Naive thymus-derived CD4-positive, alpha-beta T cell (primary cell): ENCODE measurements at regions not wholly inside any gene's neighbourhood (a gene's known extent, or its start where the extent isn't known, plus 50 kb on each side); places are given as distances from the start of the nearest gene placed in this dataset.

ENCODE experiments used
- ATAC-seq: fragments of 150-1000 bp; cut with Tn5 transposase; 2 replicates; pipeline ENCODE4 v1.10.0; 2021; ENCODE audit warnings: mild to moderate bottlenecking, moderate library complexity
- CTCF ChIA-PET: fragments of 350-600 bp; sonication (Branson Sonifier 250); formaldehyde crosslinking; loops from one replicate; lab custom pipeline; 2021; ENCODE audit warnings: antibody characterized with exemption; lab: Charles Lee
- POLR2A ChIA-PET: fragments of 350-600 bp; sonication (Branson Sonifier 250); formaldehyde crosslinking; loops from one replicate; lab custom pipeline; 2021; ENCODE audit warnings: antibody characterized with exemption, inconsistent platforms; lab: Charles Lee
- DNase-seq, 9 donors: peaks; one replicate each; pipeline versions ENCODE4 v3.0.0 to v3.0.0-alpha.2; 2020 to 2022; ENCODE audit warnings: mixed read lengths in 1 of 9
- H3K27ac ChIP-seq: one replicate; pipeline ENCODE4 v1.7.0; 2013; ENCODE audit warnings: mild to moderate bottlenecking, low read depth, low read length, moderate library complexity
- H3K27me3 ChIP-seq, 2 donors: one replicate each; pipeline ENCODE4 v1.7.0; 2013; ENCODE audit warnings: low read length in 2 of 2, mild to moderate bottlenecking in 2 of 2, moderate library complexity in 2 of 2; ENCODE audit not compliant: control insufficient read depth in 2 of 2, insufficient read depth in 2 of 2
- H3K36me3 ChIP-seq, 3 experiments: 1 replicate in 2 of 3; 2 replicates in 1 of 3; pipeline ENCODE4 v1.7.0; 2013; ENCODE audit warnings: low read length in 3 of 3, mild to moderate bottlenecking in 3 of 3, moderate library complexity in 1 of 3; ENCODE audit not compliant: insufficient read depth in 3 of 3, control insufficient read depth in 2 of 3
- H3K4me1 ChIP-seq, 2 donors: one replicate each; pipeline ENCODE4 v1.7.0; 2013; ENCODE audit warnings: low read length in 2 of 2, mild to moderate bottlenecking in 2 of 2, moderate library complexity in 1 of 2; ENCODE audit not compliant: control insufficient read depth in 2 of 2, insufficient read depth in 2 of 2
- H3K4me3 ChIP-seq: 2 replicates; pipeline ENCODE4 v1.7.0; 2013; ENCODE audit warnings: mild to moderate bottlenecking, low read length
- H3K9me3 ChIP-seq, 3 experiments: 1 replicate in 2 of 3; 2 replicates in 1 of 3; pipeline ENCODE4 v1.7.0; 2013; ENCODE audit warnings: low read length in 3 of 3; ENCODE audit not compliant: control insufficient read depth in 2 of 3
- H3K27ac Mint-ChIP-seq, 9 donors: one replicate each; pipeline ENCODE4 v1.8.0; 2020 to 2022; ENCODE audit warnings: mixed read lengths in 9 of 9, mild to moderate bottlenecking in 8 of 9, moderate library complexity in 5 of 9, inconsistent platforms in 2 of 9
- H3K27me3 Mint-ChIP-seq, 5 donors: one replicate each; pipeline ENCODE4 v1.8.0; 2021 to 2022; ENCODE audit warnings: mixed read lengths in 5 of 5, mild to moderate bottlenecking in 1 of 5
- H3K36me3 Mint-ChIP-seq, 5 donors: one replicate each; pipeline ENCODE4 v1.8.0; 2020 to 2022; ENCODE audit warnings: mixed read lengths in 5 of 5, mild to moderate bottlenecking in 3 of 5, inconsistent platforms in 1 of 5
- H3K4me1 Mint-ChIP-seq, 7 donors: one replicate each; pipeline ENCODE4 v1.8.0; 2020 to 2022; ENCODE audit warnings: mixed read lengths in 7 of 7, mild to moderate bottlenecking in 3 of 7, inconsistent platforms in 1 of 7
- H3K4me3 Mint-ChIP-seq, 10 donors: one replicate each; pipeline ENCODE4 v1.8.0; 2020 to 2022; ENCODE audit warnings: mild to moderate bottlenecking in 10 of 10, mixed read lengths in 10 of 10, moderate library complexity in 6 of 10, inconsistent platforms in 2 of 10
- H3K9me3 Mint-ChIP-seq, 11 donors: one replicate each; pipeline ENCODE4 v1.8.0; 2020 to 2022; ENCODE audit warnings: mixed read lengths in 11 of 11, mild to moderate bottlenecking in 4 of 11, inconsistent platforms in 1 of 11, moderate library complexity in 1 of 11
- intact Hi-C, 2 donors: fragments of 100-400 bp; cut with micrococcal nuclease; formaldehyde crosslinking; loops; one replicate each; pipeline ENCODE4 v1.15.1; 2023

DNA sequence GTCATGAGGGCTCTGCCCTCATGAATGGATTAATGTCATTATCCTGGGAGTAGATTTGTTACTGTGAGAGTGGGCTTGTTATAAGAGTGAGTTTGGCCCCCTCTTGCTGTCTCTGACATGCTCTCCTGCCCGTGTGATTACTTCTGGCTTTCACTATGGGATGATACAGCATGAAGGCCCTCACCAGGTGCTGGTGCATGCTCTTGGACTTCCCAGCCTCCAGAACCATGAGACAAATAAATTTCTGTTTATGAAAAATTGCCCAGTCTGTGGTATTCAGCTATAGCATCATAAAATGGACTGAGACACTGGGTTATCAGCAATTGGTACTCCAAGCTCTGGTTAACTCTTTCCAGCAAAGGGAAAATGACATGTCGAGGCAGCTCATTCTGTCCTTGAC is 76.2 kb upstream of the MAP3K7 start:
- DNase-seq (no peak), ATAC-seq (no peak)
- ChIA-PET POLR2A (interaction anchor here (0.7 kb wide), 1 partner anchor 25 kb away, joined by 3 read pairs; no protein-coding TSS in a partner anchor), CTCF (no interaction called here)
- no peak overlapping the region for H3K4me3 Mint-ChIP-seq
- H3K36me3 Mint-ChIP-seq, result peaks cover 0 to 4% (median 0%) of the 10 kb centered on the region in 5 donors
- Histone ChIP-seq H3K4me1 (no peaks in the 10 kb centered on the region), H3K27me3 (no peaks in the 10 kb centered on the region), H3K36me3 (no peaks in the 10 kb centered on the region), H3K4me3 (no peak overlapping the region), H3K9me3 (peaks cover 0 to 11% (median 0%) of the 10 kb centered on the region in 3 experiments), H3K27ac (no peak overlapping the region)
- intact Hi-C loops, result no loop called here
- peaks cover 0 to 25% (median 8%) of the 10 kb centered on the region in 11 donors for H3K9me3 Mint-ChIP-seq
- H3K27me3 Mint-ChIP-seq, result peaks cover 8 to 34% (median 20%) of the 10 kb centered on the region in 5 donors
- no peaks in the 10 kb centered on the region for H3K4me1 Mint-ChIP-seq
- no peak overlapping the region for H3K27ac Mint-ChIP-seq

DNA sequence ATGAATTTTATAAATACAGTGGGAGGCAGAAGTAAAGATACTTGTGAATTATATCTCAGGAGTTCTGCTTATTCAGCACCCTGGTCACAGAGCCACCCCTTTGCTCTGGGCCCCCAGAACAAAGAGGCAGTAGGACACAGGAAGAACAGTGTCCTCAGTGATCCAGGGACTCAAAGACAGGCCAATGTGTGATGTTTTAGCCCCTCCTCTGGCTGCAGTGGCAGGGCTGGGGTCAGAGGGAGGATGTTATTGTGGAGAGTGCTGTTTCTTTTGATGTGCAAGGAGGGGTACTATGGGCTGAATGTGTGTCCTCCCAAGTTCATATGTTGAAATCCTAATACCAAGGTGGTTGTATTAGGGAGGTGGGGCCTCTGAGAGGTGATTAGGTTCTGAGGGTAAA is 74.1 kb upstream of the MAP3K7 start:
- H3K9me3 ChIP-seq, result peaks cover 0 to 11% (median 0%) of the 10 kb centered on the region in 3 experiments
- no peak overlapping the region for H3K27ac ChIP-seq
- H3K36me3 ChIP-seq, result no peaks in the 10 kb centered on the region
- ChIA-PET POLR2A (no interaction called here), CTCF (no interaction called here)
- Mint-ChIP-seq H3K4me1 (no peaks in the 10 kb centered on the region), H3K27me3 (peaks cover 11 to 37% (median 16%) of the 10 kb centered on the region in 5 donors), H3K27ac (no peak overlapping the region), H3K36me3 (peaks cover 0 to 4% (median 0%) of the 10 kb centered on the region in 5 donors), H3K4me3 (no peak overlapping the region), H3K9me3 (peaks cover 0 to 25% (median 8%) of the 10 kb centered on the region in 11 donors)
- H3K4me1 ChIP-seq, result no peaks in the 10 kb centered on the region
- ATAC-seq, result no peak
- no peaks in the 10 kb centered on the region for H3K27me3 ChIP-seq
- no peak overlapping the region for H3K4me3 ChIP-seq
- DNase-seq, result no peak
- intact Hi-C loops, result no loop called here

DNA sequence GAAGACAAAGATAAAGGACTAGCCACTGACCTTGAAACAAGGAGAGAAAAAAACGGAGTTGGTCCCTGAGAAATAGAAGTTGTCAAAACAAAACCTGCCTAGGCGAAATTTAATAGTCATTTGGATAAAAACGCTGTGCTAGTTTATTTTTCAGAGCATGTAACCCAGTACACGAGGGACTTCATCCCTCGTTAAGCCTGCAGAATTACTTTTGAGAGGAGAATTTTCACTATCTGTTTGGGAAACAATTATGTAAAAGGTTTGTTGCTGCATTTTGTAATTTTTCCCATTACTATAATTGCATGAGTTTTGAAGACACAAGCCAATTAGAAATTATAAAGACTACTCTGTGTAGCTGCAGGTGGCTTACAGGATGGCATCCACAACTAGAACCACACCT is 71.6 kb upstream of the MAP3K7 start:
- no peaks in the 10 kb centered on the region for H3K36me3 ChIP-seq
- Mint-ChIP-seq H3K9me3 (peaks cover 0 to 19% (median 8%) of the 10 kb centered on the region in 11 donors), H3K36me3 (peaks cover 0 to 4% (median 0%) of the 10 kb centered on the region in 5 donors), H3K4me1 (peaks cover 0 to 2% (median 0%) of the 10 kb centered on the region in 7 donors), H3K27me3 (peaks cover 13 to 42% (median 25%) of the 10 kb centered on the region in 5 donors), H3K27ac (no peak overlapping the region), H3K4me3 (no peak overlapping the region)
- POLR2A ChIA-PET, result no interaction called here
- H3K27me3 ChIP-seq, result no peaks in the 10 kb centered on the region
- ATAC-seq (no peak), DNase-seq (no peak)
- H3K4me3 ChIP-seq, result no peak overlapping the region
- intact Hi-C loops, result no loop called here
- CTCF ChIA-PET, result no interaction called here
- H3K27ac ChIP-seq, result no peak overlapping the region
- no peaks in the 10 kb centered on the region for H3K4me1 ChIP-seq
- H3K9me3 ChIP-seq, result peaks cover 0 to 8% (median 0%) of the 10 kb centered on the region in 3 experiments

DNA sequence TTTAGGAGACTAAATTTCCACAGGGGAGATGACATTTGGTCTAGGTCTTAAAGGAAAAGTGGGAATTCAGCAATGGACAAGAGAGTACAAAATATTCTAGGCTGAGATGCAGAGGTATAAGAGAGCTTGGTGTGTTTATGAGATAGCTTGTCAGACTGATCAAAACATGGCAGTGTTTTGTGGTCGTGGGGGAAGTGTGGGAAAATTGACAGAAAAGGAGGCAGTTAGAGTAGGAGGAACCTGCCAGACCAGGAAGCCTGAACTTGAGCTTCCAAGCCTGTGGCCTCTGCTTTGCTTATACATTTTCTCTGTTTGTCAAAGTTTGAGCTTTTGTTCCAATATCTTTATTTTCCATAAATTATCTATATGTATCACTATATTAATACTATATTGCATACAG is 69.5 kb upstream of the MAP3K7 start:
- Histone ChIP-seq H3K4me1 (no peaks in the 10 kb centered on the region), H3K27ac (no peak overlapping the region), H3K27me3 (no peaks in the 10 kb centered on the region), H3K36me3 (no peaks in the 10 kb centered on the region), H3K4me3 (no peak overlapping the region), H3K9me3 (no peaks in the 10 kb centered on the region)
- ChIA-PET POLR2A (no interaction called here), CTCF (no interaction called here)
- DNase-seq (no peak), ATAC-seq (no peak)
- intact Hi-C loops, result no loop called here
- H3K27ac Mint-ChIP-seq, result no peak overlapping the region
- peaks cover 13 to 49% (median 26%) of the 10 kb centered on the region in 5 donors for H3K27me3 Mint-ChIP-seq
- H3K36me3 Mint-ChIP-seq, result no peaks in the 10 kb centered on the region
- peaks cover 0 to 8% (median 0%) of the 10 kb centered on the region in 11 donors for H3K9me3 Mint-ChIP-seq
- H3K4me1 Mint-ChIP-seq, result peaks cover 0 to 2% (median 0%) of the 10 kb centered on the region in 7 donors
- no peak overlapping the region for H3K4me3 Mint-ChIP-seq

DNA sequence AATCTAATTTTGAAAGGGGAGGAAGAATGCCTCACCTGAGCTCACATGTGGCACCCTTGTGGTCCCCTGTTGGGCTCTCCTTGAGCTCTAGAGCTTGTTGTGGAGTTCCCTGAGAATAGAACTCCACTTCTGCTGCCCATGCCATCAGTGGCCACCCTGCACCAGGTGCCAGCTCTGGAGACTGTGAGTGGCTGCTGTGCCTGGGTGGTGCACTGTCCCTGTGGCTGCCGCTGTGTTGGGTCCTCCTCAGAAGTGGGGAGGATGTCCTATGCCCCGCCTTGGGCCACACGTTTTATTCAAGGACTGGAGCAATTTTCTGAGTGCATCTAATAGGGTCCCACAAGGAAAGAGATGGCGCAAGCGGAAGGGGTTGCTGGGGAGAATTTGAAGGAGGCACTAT is 67.9 kb upstream of the MAP3K7 start:
- H3K4me3 ChIP-seq, result no peak overlapping the region
- H3K27ac ChIP-seq, result no peak overlapping the region
- ATAC-seq, result no peak
- H3K4me1 ChIP-seq, result no peaks in the 10 kb centered on the region
- no peak for DNase-seq
- ChIA-PET CTCF (no interaction called here), POLR2A (no interaction called here)
- no peak overlapping the region for H3K4me3 Mint-ChIP-seq
- H3K4me1 Mint-ChIP-seq, result peaks cover 0 to 2% (median 0%) of the 10 kb centered on the region in 7 donors
- H3K9me3 Mint-ChIP-seq, result peaks cover 0 to 8% (median 0%) of the 10 kb centered on the region in 11 donors
- H3K27me3 Mint-ChIP-seq, result peaks cover 13 to 49% (median 26%) of the 10 kb centered on the region in 5 donors
- H3K36me3 Mint-ChIP-seq, result no peaks in the 10 kb centered on the region
- no peak overlapping the region for H3K27ac Mint-ChIP-seq
- intact Hi-C loops, result no loop called here
- H3K9me3 ChIP-seq, result no peaks in the 10 kb centered on the region
- no peaks in the 10 kb centered on the region for H3K36me3 ChIP-seq
- no peaks in the 10 kb centered on the region for H3K27me3 ChIP-seq

DNA sequence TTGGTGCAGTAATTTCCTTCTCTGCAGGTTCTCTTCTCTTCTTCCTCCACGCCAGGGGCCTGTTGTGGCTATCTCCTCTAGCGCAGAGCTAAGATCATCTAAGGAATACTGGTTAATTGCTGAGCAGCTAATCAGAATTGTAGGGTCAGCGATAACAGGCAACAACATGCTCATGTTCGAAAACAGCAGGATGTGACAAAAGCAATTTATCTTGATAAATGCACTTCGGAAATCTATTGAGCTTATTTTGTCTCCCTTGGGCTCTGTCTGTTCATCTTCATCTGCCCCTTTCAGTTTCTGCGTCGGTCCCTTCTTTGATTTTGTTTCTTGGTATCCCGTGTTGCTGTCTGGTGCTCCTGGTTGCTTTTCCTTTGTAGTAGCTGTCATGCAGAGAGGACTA is 67.3 kb upstream of the MAP3K7 start:
- H3K27me3 ChIP-seq, result no peaks in the 10 kb centered on the region
- Mint-ChIP-seq H3K27me3 (peaks cover 13 to 49% (median 21%) of the 10 kb centered on the region in 5 donors), H3K4me3 (no peak overlapping the region), H3K9me3 (peaks cover 0 to 5% (median 0%) of the 10 kb centered on the region in 11 donors), H3K4me1 (peaks cover 0 to 2% (median 0%) of the 10 kb centered on the region in 7 donors), H3K36me3 (no peaks in the 10 kb centered on the region), H3K27ac (no peak overlapping the region)
- ATAC-seq (no peak), DNase-seq (no peak)
- no peaks in the 10 kb centered on the region for H3K4me1 ChIP-seq
- H3K4me3 ChIP-seq, result no peak overlapping the region
- POLR2A ChIA-PET, result no interaction called here
- CTCF ChIA-PET, result no interaction called here
- H3K27ac ChIP-seq, result no peak overlapping the region
- H3K9me3 ChIP-seq, result no peaks in the 10 kb centered on the region
- no peaks in the 10 kb centered on the region for H3K36me3 ChIP-seq
- intact Hi-C loops, result no loop called here

DNA sequence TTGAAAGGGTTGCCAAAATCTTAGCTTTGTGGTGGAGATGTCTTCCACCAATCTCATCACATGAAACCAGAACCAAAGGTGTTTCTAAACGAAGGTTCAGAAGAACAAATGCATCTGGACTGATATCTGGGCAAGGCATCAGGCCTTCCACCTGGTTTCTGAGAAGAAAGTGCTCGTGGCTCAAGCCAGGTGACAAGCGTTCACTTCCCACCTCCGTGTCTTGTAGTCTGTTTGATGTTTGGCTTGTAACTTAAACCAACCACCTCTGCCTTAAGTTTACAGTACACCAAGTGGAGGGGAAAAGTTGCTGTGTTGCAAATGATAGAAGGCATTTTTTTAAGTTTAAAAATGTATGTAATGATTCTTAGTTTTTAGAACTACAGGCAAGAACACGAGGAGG is 66.9 kb upstream of the MAP3K7 start:
- Histone ChIP-seq H3K4me3 (no peak overlapping the region), H3K9me3 (no peaks in the 10 kb centered on the region), H3K4me1 (no peaks in the 10 kb centered on the region), H3K27ac (no peak overlapping the region), H3K36me3 (no peaks in the 10 kb centered on the region), H3K27me3 (no peaks in the 10 kb centered on the region)
- Mint-ChIP-seq H3K4me3 (no peak overlapping the region), H3K9me3 (peaks cover 0 to 2% (median 0%) of the 10 kb centered on the region in 11 donors), H3K4me1 (peaks cover 0 to 2% (median 0%) of the 10 kb centered on the region in 7 donors), H3K27me3 (peaks cover 11 to 46% (median 17%) of the 10 kb centered on the region in 5 donors), H3K36me3 (no peaks in the 10 kb centered on the region), H3K27ac (no peak overlapping the region)
- intact Hi-C loops, result no loop called here
- CTCF ChIA-PET, result no interaction called here
- DNase-seq, result no peak
- no peak for ATAC-seq
- POLR2A ChIA-PET, result no interaction called here
